Adrenal gland (tissue), 5 donors: ENCODE measurements at regions not wholly inside any gene's neighbourhood (a gene's known extent, or its start where the extent isn't known, plus 50 kb on each side); places are given as distances from the start of the nearest gene placed in this dataset.

Experiments
- CTCF ChIP-seq, 6 experiments: fragments of 450-650 bp in 4 of 6; fragments of 200-600 bp in 2 of 6; sonication (generic) in 1 of 6; IDR thresholded peaks; 1 replicate in 5 of 6; 2 replicates in 1 of 6; pipeline versions ENCODE4 v1.5.1 to v1.8.0; 2016 to 2021; ENCODE audit warnings: antibody characterized with exemption in 6 of 6, mild to moderate bottlenecking in 2 of 6, moderate library complexity in 1 of 6
- POLR2A ChIP-seq, 2 donors: fragments of 450-650 bp; IDR thresholded peaks; one replicate each; pipeline ENCODE4 v1.6.1; 2017; ENCODE audit warnings: antibody characterized with exemption in 2 of 2, mild to moderate bottlenecking in 2 of 2, moderate library complexity in 1 of 2
- donor health status: DM: no; HTN: no; CAD: no.

- no peak for TF ChIP-seq CTCF (IDR thresholded peaks at IDR 0.05)
- TF ChIP-seq POLR2A (IDR thresholded peaks at IDR 0.05): no peak
Observed at GRCh38 chr17:79515110-79515509, 95.7 kb downstream of the RBFOX3 start.
